H9 (cell line): ENCODE measurements at regions not wholly inside any gene's neighbourhood (a gene's known extent, or its start where the extent isn't known, plus 50 kb on each side); places are given as distances from the start of the nearest gene placed in this dataset.
A peak's percentile ranks its signal among the peaks of the same experiment; 100 is the strongest.
"Not testable (repeated sequence)": the region's sequence is repeated elsewhere in the genome, so short reads cannot be mapped to it uniquely, and the experiment has no call there.

Source experiments
- DNase-seq: peaks from one replicate; pipeline ENCODE4 v3.0.0-alpha.2; 2017
- H2AFZ ChIP-seq: one replicate; pipeline ENCODE4 v1.6.1; 2013; ENCODE audit warnings: mild to moderate bottlenecking, low read length, control low read depth, moderate library complexity
- H2AK5ac ChIP-seq: 2 replicates; pipeline ENCODE4 v1.6.1; 2013; ENCODE audit warnings: low read length, control low read depth, mixed read lengths; ENCODE audit not compliant: insufficient read length
- H2BK120ac ChIP-seq: one replicate; pipeline ENCODE4 v1.6.1; 2013; ENCODE audit warnings: low read depth, mild to moderate bottlenecking, low read length, control low read depth, inconsistent platforms; ENCODE audit not compliant: poor library complexity, severe bottlenecking
- H2BK12ac ChIP-seq: 2 replicates; pipeline ENCODE4 v1.6.1; 2013; ENCODE audit warnings: low read length, control low read depth, mixed read lengths, low read depth; ENCODE audit not compliant: insufficient read length
- H2BK15ac ChIP-seq: 2 replicates; pipeline ENCODE4 v1.6.1; 2013; ENCODE audit warnings: low read depth, low read length, control low read depth
- H2BK20ac ChIP-seq: one replicate; pipeline ENCODE4 v1.6.1; 2013; ENCODE audit warnings: low read depth, mild to moderate bottlenecking, low read length, control low read depth, inconsistent platforms; ENCODE audit not compliant: poor library complexity, severe bottlenecking
- H2BK5ac ChIP-seq: 2 replicates; pipeline ENCODE4 v1.6.1; 2013; ENCODE audit warnings: low read length, control low read depth, mixed read lengths; ENCODE audit not compliant: insufficient read length
- H3K14ac ChIP-seq: 2 replicates; pipeline ENCODE4 v1.6.1; 2013; ENCODE audit warnings: low read length, control low read depth; ENCODE audit not compliant: insufficient read depth
- H3K18ac ChIP-seq: 2 replicates; pipeline ENCODE4 v1.6.1; 2013; ENCODE audit warnings: low read depth, mild to moderate bottlenecking, mixed read lengths, low read length, control low read depth; ENCODE audit not compliant: insufficient read length
- H3K23ac ChIP-seq: 2 replicates; pipeline ENCODE4 v1.6.1; 2013; ENCODE audit warnings: low read length, control low read depth, mixed read lengths, low read depth; ENCODE audit not compliant: insufficient read length
- H3K23me2 ChIP-seq: 2 replicates; pipeline ENCODE4 v1.6.1; 2013; ENCODE audit warnings: low read depth, mild to moderate bottlenecking, mixed read lengths, low read length, control low read depth; ENCODE audit not compliant: insufficient read length, poor library complexity, severe bottlenecking
- H3K27ac ChIP-seq: 2 replicates; pipeline ENCODE4 v1.5.1; 2013; ENCODE audit warnings: low read length, control low read depth, mixed read lengths, low read depth; ENCODE audit not compliant: insufficient read length
- H3K27me3 ChIP-seq: 2 replicates; pipeline ENCODE4 v1.6.1; 2013; ENCODE audit warnings: low read length, control low read depth, inconsistent platforms; ENCODE audit not compliant: insufficient read depth
- H3K4ac ChIP-seq: 2 replicates; pipeline ENCODE4 v1.6.1; 2013; ENCODE audit warnings: low read depth, mild to moderate bottlenecking, control low read depth, inconsistent platforms, low read length, moderate library complexity
- H3K4me1 ChIP-seq: 2 replicates; pipeline ENCODE4 v1.6.1; 2013; ENCODE audit warnings: low read length, control low read depth, inconsistent platforms; ENCODE audit not compliant: insufficient read depth
- H3K4me2 ChIP-seq: 2 replicates; pipeline ENCODE4 v1.6.1; 2013; ENCODE audit warnings: low read length, control low read depth, mixed read lengths; ENCODE audit not compliant: insufficient read length, insufficient read depth
- H3K56ac ChIP-seq: 2 replicates; pipeline ENCODE4 v1.6.1; 2013; ENCODE audit warnings: low read depth, mild to moderate bottlenecking, mixed read lengths, low read length, control low read depth; ENCODE audit not compliant: insufficient read length
- H3K79me1 ChIP-seq: 2 replicates; pipeline ENCODE4 v1.6.1; 2013; ENCODE audit warnings: low read depth, mild to moderate bottlenecking, moderate library complexity, low read length, control low read depth, inconsistent platforms; ENCODE audit not compliant: insufficient read depth, poor library complexity, severe bottlenecking
- H3K79me2 ChIP-seq: 2 replicates; pipeline ENCODE4 v1.6.1; 2013; ENCODE audit warnings: low read length, control low read depth, inconsistent platforms; ENCODE audit not compliant: insufficient read depth
- H3K9ac ChIP-seq: 2 replicates; pipeline ENCODE4 v1.6.1; 2013; ENCODE audit warnings: low read length, control low read depth, mixed read lengths; ENCODE audit not compliant: insufficient read length; ENCODE audit errors: extremely low read depth
- H3K9me3 ChIP-seq: one replicate; pipeline ENCODE4 v1.6.1; 2013; ENCODE audit warnings: low read depth, low read length, inconsistent platforms; ENCODE audit not compliant: control insufficient read depth
- H3T11ph ChIP-seq: one replicate; pipeline ENCODE4 v1.6.1; 2013; ENCODE audit warnings: mild to moderate bottlenecking, low read length, control low read depth, inconsistent platforms
- H4K20me1 ChIP-seq: one replicate; pipeline ENCODE4 v1.6.1; 2013; ENCODE audit not compliant: control insufficient read depth, insufficient read length, insufficient read depth
- H4K5ac ChIP-seq: 2 replicates; pipeline ENCODE4 v1.6.1; 2013; ENCODE audit warnings: low read depth, mild to moderate bottlenecking, mixed read lengths, low read length, control low read depth; ENCODE audit not compliant: insufficient read length
- H4K8ac ChIP-seq: replicated peaks from 2 replicates; pipeline ENCODE4 v1.6.1; 2013; ENCODE audit warnings: low read length, control low read depth, mixed read lengths, low read depth; ENCODE audit not compliant: insufficient read length
- H4K91ac ChIP-seq: 2 replicates; pipeline ENCODE4 v1.6.1; 2013; ENCODE audit warnings: low read depth, mild to moderate bottlenecking, moderate library complexity, mixed read lengths, low read length, control low read depth; ENCODE audit not compliant: insufficient read length
- H3K27ac Mint-ChIP-seq, 3 experiments: 2 replicates in 2 of 3; 3 replicates in 1 of 3; pipeline ENCODE4 v1.8.0; 2020 to 2021; ENCODE audit warnings: mixed read lengths in 3 of 3, mild to moderate bottlenecking in 1 of 3, moderate library complexity in 1 of 3
- H3K27me3 Mint-ChIP-seq: 2 replicates; pipeline ENCODE4 v1.8.0; 2021; ENCODE audit warnings: low read depth, mild to moderate bottlenecking, moderate library complexity, mixed read lengths
- H3K36me3 Mint-ChIP-seq, 3 experiments: 2 replicates in 2 of 3; 3 replicates in 1 of 3; pipeline ENCODE4 v1.8.0; 2020 to 2021; ENCODE audit warnings: low read depth in 3 of 3, mixed read lengths in 3 of 3; ENCODE audit not compliant: insufficient read depth in 1 of 3
- H3K4me1 Mint-ChIP-seq, 2 experiments: 2 replicates each; pipeline ENCODE4 v1.8.0; 2020; ENCODE audit warnings: mixed read lengths in 2 of 2
- H3K4me3 Mint-ChIP-seq, 2 experiments: 2 replicates in 1 of 2; 3 replicates in 1 of 2; pipeline ENCODE4 v1.8.0; 2020 to 2021; ENCODE audit warnings: mild to moderate bottlenecking in 2 of 2, mixed read lengths in 2 of 2, moderate library complexity in 1 of 2
- H3K9me3 Mint-ChIP-seq, 2 experiments: 2 replicates in 1 of 2; 3 replicates in 1 of 2; pipeline ENCODE4 v1.8.0; 2020; ENCODE audit warnings: mild to moderate bottlenecking in 2 of 2, mixed read lengths in 2 of 2, moderate library complexity in 1 of 2
- WGBS: extraction: QIAGEN DNeasy Blood & Tissue Kit; methylation state at CpG from one replicate; pipeline ENCODE4 v1.1.7; 2013; ENCODE audit warnings: missing lambda C conversion rate, low lambda C conversion rate, mixed read lengths; ENCODE audit not compliant: insufficient read length; ENCODE audit errors: extremely low coverage; 5-methylcytosine and 5-hydroxymethylcytosine counted together
- TF ChIP-seq, protein P1 (sequence below): fragments of 200-600 bp; sonication (generic); conservative IDR thresholded peaks from 3 replicates; pipeline ENCODE4 v1.8.0; 2021; ENCODE audit warnings: antibody characterized with exemption, mild to moderate bottlenecking

DNA sequence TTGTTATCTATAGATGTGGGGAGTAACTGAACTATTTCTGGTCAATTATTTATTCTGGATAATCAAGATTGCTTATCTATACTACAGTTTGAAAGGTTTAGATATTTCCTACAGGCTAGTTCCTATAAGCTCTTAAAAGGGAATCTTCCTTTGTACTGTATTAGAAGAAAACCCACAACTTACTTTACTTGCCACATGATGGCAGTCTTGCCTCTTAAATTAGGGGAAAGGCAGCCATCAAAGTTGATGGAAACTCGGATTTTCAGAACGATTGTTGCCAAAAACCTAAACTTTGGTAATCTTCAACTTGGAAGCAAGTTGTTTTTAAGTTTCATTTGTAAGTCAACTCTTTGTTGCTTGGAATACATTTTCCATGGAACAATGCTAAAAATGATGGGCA lies 77.2 kb upstream of the AGTPBP1 start:
- not testable (repeated sequence) for H2BK5ac ChIP-seq, H2AK5ac ChIP-seq, H3K4ac ChIP-seq, H3K9me3 Mint-ChIP-seq, H3K79me1 ChIP-seq, H3K4me2 ChIP-seq, H3K23ac ChIP-seq, H3K56ac ChIP-seq, H3K9ac ChIP-seq, H3K27ac ChIP-seq, H2BK20ac ChIP-seq, H3K9me3 ChIP-seq, H2AFZ ChIP-seq, H2BK120ac ChIP-seq, H3K79me2 ChIP-seq, H3K27ac Mint-ChIP-seq, H3K14ac ChIP-seq, H3K27me3 Mint-ChIP-seq, H3K18ac ChIP-seq, H3K4me3 Mint-ChIP-seq, H3K4me1 ChIP-seq, DNase-seq, H3K23me2 ChIP-seq, H2BK15ac ChIP-seq, H3T11ph ChIP-seq, H4K20me1 ChIP-seq, H2BK12ac ChIP-seq, H4K91ac ChIP-seq, H4K8ac ChIP-seq, H3K4me1 Mint-ChIP-seq, H3K27me3 ChIP-seq, H4K5ac ChIP-seq
- TF ChIP-seq, protein P1, sequence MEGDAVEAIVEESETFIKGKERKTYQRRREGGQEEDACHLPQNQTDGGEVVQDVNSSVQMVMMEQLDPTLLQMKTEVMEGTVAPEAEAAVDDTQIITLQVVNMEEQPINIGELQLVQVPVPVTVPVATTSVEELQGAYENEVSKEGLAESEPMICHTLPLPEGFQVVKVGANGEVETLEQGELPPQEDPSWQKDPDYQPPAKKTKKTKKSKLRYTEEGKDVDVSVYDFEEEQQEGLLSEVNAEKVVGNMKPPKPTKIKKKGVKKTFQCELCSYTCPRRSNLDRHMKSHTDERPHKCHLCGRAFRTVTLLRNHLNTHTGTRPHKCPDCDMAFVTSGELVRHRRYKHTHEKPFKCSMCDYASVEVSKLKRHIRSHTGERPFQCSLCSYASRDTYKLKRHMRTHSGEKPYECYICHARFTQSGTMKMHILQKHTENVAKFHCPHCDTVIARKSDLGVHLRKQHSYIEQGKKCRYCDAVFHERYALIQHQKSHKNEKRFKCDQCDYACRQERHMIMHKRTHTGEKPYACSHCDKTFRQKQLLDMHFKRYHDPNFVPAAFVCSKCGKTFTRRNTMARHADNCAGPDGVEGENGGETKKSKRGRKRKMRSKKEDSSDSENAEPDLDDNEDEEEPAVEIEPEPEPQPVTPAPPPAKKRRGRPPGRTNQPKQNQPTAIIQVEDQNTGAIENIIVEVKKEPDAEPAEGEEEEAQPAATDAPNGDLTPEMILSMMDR, result peak; percentile 69
- H3K36me3 Mint-ChIP-seq, result peaks cover 2 to 17% (median 14%) of the 10 kb centered on the region in 3 experiments; a peak in 5 of 7 replicates
- WGBS, result no CpG with 5 or more reads among the region's 2 CpGs

- not testable (repeated sequence) for H3K9me3 ChIP-seq, H4K8ac ChIP-seq, H2BK12ac ChIP-seq, H2BK5ac ChIP-seq, H3K9ac ChIP-seq, H2BK15ac ChIP-seq, H3K18ac ChIP-seq, H4K91ac ChIP-seq, H3K27me3 Mint-ChIP-seq, H3K14ac ChIP-seq, H3K27ac Mint-ChIP-seq, H3K4me2 ChIP-seq, H3K27me3 ChIP-seq, H3T11ph ChIP-seq, H3K79me2 ChIP-seq, H2AFZ ChIP-seq, H2BK20ac ChIP-seq, H3K4ac ChIP-seq, H2BK120ac ChIP-seq, H4K5ac ChIP-seq, H3K27ac ChIP-seq, H3K79me1 ChIP-seq, H3K4me3 Mint-ChIP-seq, H4K20me1 ChIP-seq, H3K4me1 Mint-ChIP-seq, DNase-seq, H3K4me1 ChIP-seq, H3K56ac ChIP-seq, H2AK5ac ChIP-seq, H3K23me2 ChIP-seq, H3K9me3 Mint-ChIP-seq, H3K23ac ChIP-seq
- WGBS, result no CpG with 5 or more reads among the region's 5 CpGs
- peaks cover 2 to 17% (median 14%) of the 10 kb centered on the region in 3 experiments; a peak in 5 of 7 replicates for H3K36me3 Mint-ChIP-seq
Measured at GRCh38 chr9:85820598-85820997, 78.8 kb upstream of the AGTPBP1 start.
